SK-N-SH (cell line): ENCODE measurements at regions not wholly inside any gene's neighbourhood (a gene's known extent, or its start where the extent isn't known, plus 50 kb on each side); places are given as distances from the start of the nearest gene placed in this dataset.

ENCODE experiments used
- CTCF ChIA-PET: fragments of 300-600, 350-600 bp; formaldehyde crosslinking; extraction: SDS; loops from one replicate; lab custom pipeline; 2021; lab: Yijun Ruan, JAX
- POLR2A ChIA-PET: fragments of 350-600 bp; sonication (Branson Sonifier 250); formaldehyde crosslinking; extraction: SDS; loops from one replicate; lab custom pipeline; 2020; ENCODE audit warnings: antibody characterized with exemption, inconsistent platforms; lab: Yijun Ruan, JAX
- DNase-seq: peaks from one replicate; pipeline ENCODE4 v3.0.0; 2012
- H2AFZ ChIP-seq: fragments of 200-600 bp; sonication (generic); 2 replicates; pipeline ENCODE4 v1.8.1; 2016; ENCODE audit warnings: antibody characterized with exemption, mild to moderate bottlenecking, low read depth
- H3F3A ChIP-seq: fragments of 200-600 bp; sonication (generic); replicated peaks from 2 replicates; pipeline ENCODE3; 2016; ENCODE audit warnings: antibody characterized with exemption, mild to moderate bottlenecking; ENCODE audit not compliant: insufficient read depth
- H3K27ac ChIP-seq, 2 experiments: fragments of 200-500 bp in 1 of 2; fragments of 200-600 bp in 1 of 2; sonication (Bioruptor generic) in 1 of 2; sonication (generic), shearing (Covaris generic) in 1 of 2; 2 replicates each; pipeline versions ENCODE4 v1.5.1 to v1.6.1; 2014 to 2016; ENCODE audit warnings: low read depth in 2 of 2, inconsistent platforms in 1 of 2, low read length in 1 of 2, mild to moderate bottlenecking in 1 of 2, mixed read lengths in 1 of 2
- H3K27me3 ChIP-seq: fragments of 200-600 bp; sonication (generic), shearing (Covaris generic); 2 replicates; pipeline ENCODE4 v1.6.1; 2016; ENCODE audit warnings: mixed run types; ENCODE audit not compliant: insufficient read depth
- H3K36me3 ChIP-seq, 2 experiments: fragments of 200-500 bp in 1 of 2; fragments of 200-600 bp in 1 of 2; sonication (Bioruptor generic) in 1 of 2; sonication (generic) in 1 of 2; replicated peaks in 1 of 2; 2 replicates each; pipeline versions ENCODE3 to v1.5.1; 2014 to 2016; ENCODE audit warnings: low read length in 1 of 2, mild to moderate bottlenecking in 1 of 2; ENCODE audit not compliant: insufficient read depth in 2 of 2, control insufficient read depth in 1 of 2
- H3K4me1 ChIP-seq, 2 experiments: fragments of 200-500 bp in 1 of 2; fragments of 200-600 bp in 1 of 2; sonication (Bioruptor generic) in 1 of 2; sonication (generic), shearing (Covaris generic) in 1 of 2; 2 replicates each; pipeline versions ENCODE4 v1.5.1 to v1.6.1; 2014 to 2016; ENCODE audit warnings: low read depth in 1 of 2, low read length in 1 of 2, mixed run types in 1 of 2; ENCODE audit not compliant: insufficient read depth in 2 of 2, control insufficient read depth in 1 of 2
- H3K4me2 ChIP-seq: fragments of 200-600 bp; sonication (generic), shearing (Covaris generic); 2 replicates; pipeline ENCODE4 v1.6.1; 2017; ENCODE audit warnings: mixed run types
- H3K4me3 ChIP-seq, 2 experiments: fragments of 200-500 bp in 1 of 2; fragments of 200-600 bp in 1 of 2; sonication (Bioruptor generic) in 1 of 2; sonication (generic), shearing (Covaris generic) in 1 of 2; 2 replicates each; pipeline versions ENCODE4 v1.5.1 to v1.8.1; 2014 to 2016; ENCODE audit warnings: low read depth in 2 of 2, inconsistent platforms in 1 of 2, low read length in 1 of 2, mild to moderate bottlenecking in 1 of 2, mixed read lengths in 1 of 2, moderate library complexity in 1 of 2
- H3K79me2 ChIP-seq: fragments of 200-600 bp; sonication (generic); 2 replicates; pipeline ENCODE4 v1.8.1; 2017; ENCODE audit warnings: mild to moderate bottlenecking; ENCODE audit not compliant: insufficient read depth
- H3K9ac ChIP-seq: fragments of 200-600 bp; sonication (generic); 2 replicates; pipeline ENCODE4 v1.6.1; 2017; ENCODE audit warnings: mixed run types
- H3K9me2 ChIP-seq: fragments of 200-600 bp; sonication (generic); 2 replicates; pipeline ENCODE4 v1.6.1; 2017; ENCODE audit warnings: mixed run types
- H3K9me3 ChIP-seq: fragments of 200-600 bp; sonication (generic); 2 replicates; pipeline ENCODE4 v1.6.1; 2017; ENCODE audit warnings: mixed run types, mild to moderate bottlenecking, moderate library complexity
- H4K20me1 ChIP-seq: fragments of 200-600 bp; sonication (generic); 2 replicates; pipeline ENCODE4 v1.6.1; 2017; ENCODE audit warnings: mild to moderate bottlenecking, mixed run types; ENCODE audit not compliant: insufficient read depth
- CTCF ChIP-seq: fragments of 200-600 bp; sonication (generic); IDR thresholded peaks from 2 replicates; pipeline ENCODE4 v1.6.1; 2017; ENCODE audit warnings: antibody characterized with exemption, mild to moderate bottlenecking, moderate library complexity
- ELF1 ChIP-seq: IDR thresholded peaks from 2 replicates; pipeline ENCODE4 v1.4.0; 2012
- EP300 ChIP-seq, 2 experiments: IDR thresholded peaks; 2 replicates each; pipeline versions ENCODE4 v1.4.0 to v1.6.1; 2012; ENCODE audit warnings: borderline replicate concordance in 1 of 2, low read depth in 1 of 2, low read length in 1 of 2
- FOSL2 ChIP-seq: IDR thresholded peaks from 2 replicates; pipeline ENCODE4 v1.4.0; 2012; ENCODE audit warnings: low read depth, mild to moderate bottlenecking, moderate library complexity, borderline replicate concordance
- GABPA ChIP-seq: IDR thresholded peaks from 2 replicates; pipeline ENCODE4 v1.4.0; 2012; ENCODE audit warnings: low read depth, mild to moderate bottlenecking
- IRF3 ChIP-seq: fragments of 150-350 bp; IDR thresholded peaks from 2 replicates; pipeline ENCODE4 v1.6.1; 2016; ENCODE audit warnings: mild to moderate bottlenecking, low read depth, low read length
- MAX ChIP-seq: IDR thresholded peaks from 2 replicates; pipeline ENCODE4 v1.4.0; 2012; ENCODE audit warnings: low read depth
- NFIC ChIP-seq: IDR thresholded peaks from 2 replicates; pipeline ENCODE4 v1.4.0; 2012; ENCODE audit warnings: borderline replicate concordance
- NRF1 ChIP-seq: IDR thresholded peaks from 2 replicates; pipeline ENCODE4 v1.6.1; 2012; ENCODE audit warnings: low read depth, mild to moderate bottlenecking, low read length
- POLR2AphosphoS5 ChIP-seq: IDR thresholded peaks from 2 replicates; pipeline ENCODE4 v1.6.1; 2012; ENCODE audit warnings: low read depth, low read length
- RAD21 ChIP-seq: IDR thresholded peaks from 2 replicates; pipeline ENCODE4 v1.6.1; 2012; ENCODE audit warnings: mild to moderate bottlenecking, low read length
- REST ChIP-seq: IDR thresholded peaks from 2 replicates; pipeline ENCODE4 v1.6.1; 2012; ENCODE audit warnings: mild to moderate bottlenecking, low read depth, low read length, moderate library complexity
- SIN3A ChIP-seq: IDR thresholded peaks from 2 replicates; pipeline ENCODE4 v1.6.1; 2012; ENCODE audit warnings: low read depth, mild to moderate bottlenecking, low read length, moderate library complexity, borderline replicate concordance
- TCF12 ChIP-seq: IDR thresholded peaks from 2 replicates; pipeline ENCODE4 v1.4.0; 2012
- ZBTB33 ChIP-seq: IDR thresholded peaks from 2 replicates; pipeline ENCODE4 v1.4.0; 2012; ENCODE audit warnings: low read depth, borderline replicate concordance
- WGBS: methylation state at CpG from one replicate; pipeline ENCODE4 v1.1.6; 2017; ENCODE audit warnings: low lambda C conversion rate; 5-methylcytosine and 5-hydroxymethylcytosine counted together

GRCh38 chr7:125253452-125254190 is 324.0 kb upstream of the POT1 start:
- TF ChIP-seq NFIC = no peak
- no peaks in the 10 kb centered on the region for H4K20me1 ChIP-seq
- H3K9me3 ChIP-seq = no peaks in the 10 kb centered on the region
- no peaks in the 10 kb centered on the region for H3F3A ChIP-seq
- H3K4me2 ChIP-seq = no peak overlapping the region
- POLR2A ChIA-PET = no interaction called here
- H3K27me3 ChIP-seq = no peaks in the 10 kb centered on the region
- no peak overlapping the region for H3K9ac ChIP-seq
- no peak for DNase-seq
- H3K36me3 ChIP-seq = no peaks in the 10 kb centered on the region
- CTCF ChIA-PET = no interaction called here
- no peaks in the 10 kb centered on the region for H3K79me2 ChIP-seq
- 29% methylated on average over 3 of the region's 3 CpGs for WGBS
- H2AFZ ChIP-seq = no peak overlapping the region
- H3K4me1 ChIP-seq = peaks cover 0 to 3% of the 10 kb centered on the region in 2 experiments; a peak in 2 of 4 replicates
- H3K4me3 ChIP-seq = no peak overlapping the region
- H3K27ac ChIP-seq = no peak overlapping the region
- H3K9me2 ChIP-seq = no peaks in the 10 kb centered on the region

GRCh38 chr7:125247514-125248098 is 318.0 kb upstream of the POT1 start:
- H3K4me3 ChIP-seq = no peak overlapping the region
- H4K20me1 ChIP-seq = no peaks in the 10 kb centered on the region
- ChIA-PET POLR2A (no interaction called here), CTCF (interaction anchor here (1.1 to 1.2 kb wide), 2 partner anchors 9 to 22 kb away, joined by 3 read pairs; no protein-coding TSS in a partner anchor)
- TF ChIP-seq NRF1 (no peak), GABPA (no peak), FOSL2 (no peak), CTCF (no peak), POLR2AphosphoS5 (no peak), MAX (no peak), REST (no peak), RAD21 (no peak), SIN3A (no peak), ZBTB33 (no peak), EP300 (IDR thresholded peaks at IDR 0.05; ENCODE audit: borderline replicate concordance in 1 of 2, low read depth in 1 of 2, low read length in 1 of 2) (no peak), ELF1 (no peak), NFIC (no peak), TCF12 (no peak), IRF3 (no peak)
- WGBS = 32% methylated on average over 1 of the region's 1 CpG
- no peak overlapping the region for H3K27ac ChIP-seq
- H2AFZ ChIP-seq = no peak overlapping the region
- no peaks in the 10 kb centered on the region for H3K27me3 ChIP-seq
- no peak overlapping the region for H3K4me2 ChIP-seq
- no peaks in the 10 kb centered on the region for H3K36me3 ChIP-seq
- no peaks in the 10 kb centered on the region for H3K79me2 ChIP-seq
- no peaks in the 10 kb centered on the region for H3F3A ChIP-seq
- no peak for DNase-seq
- no peaks in the 10 kb centered on the region for H3K9me2 ChIP-seq
- H3K4me1 ChIP-seq = no peaks in the 10 kb centered on the region
- no peaks in the 10 kb centered on the region for H3K9me3 ChIP-seq
- no peak overlapping the region for H3K9ac ChIP-seq
